ENCODE measurements at regions not wholly inside any gene's neighbourhood (a gene's known extent, or its start where the extent isn't known, plus 50 kb on each side); places are given as distances from the start of the nearest gene placed in this dataset.

DNA sequence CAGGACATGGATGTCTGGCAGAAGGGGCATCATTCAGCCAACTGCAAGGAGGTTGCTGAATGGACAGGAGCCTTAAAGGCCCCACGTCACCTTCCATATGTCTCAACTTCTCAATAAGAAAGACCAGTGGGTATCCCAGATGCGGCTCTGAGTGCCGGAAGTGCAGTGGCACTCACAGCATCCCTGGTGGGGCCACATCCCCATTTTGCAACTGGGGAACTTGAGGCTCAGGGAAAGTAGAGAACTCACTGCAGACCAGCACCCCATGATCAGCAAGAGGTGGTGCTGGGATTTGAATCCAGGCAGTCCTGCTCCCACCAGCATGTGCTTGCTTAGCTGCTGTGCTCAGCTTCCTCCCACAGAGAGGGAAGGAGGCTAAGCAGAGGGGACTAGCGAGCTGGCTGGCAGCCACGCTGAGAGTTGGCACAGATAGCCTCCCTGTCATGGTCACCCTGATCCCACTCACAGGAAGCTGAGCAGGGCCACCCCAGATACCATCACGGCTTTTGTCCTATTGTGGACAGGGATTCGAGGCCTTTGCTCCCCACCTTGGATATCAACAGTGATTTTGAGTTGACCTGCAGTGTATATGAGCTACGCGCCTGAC, 294.2 kb upstream of the FOXF1 start:
- TF ChIP-seq MEF2A (IDR thresholded peaks at IDR 0.05; ENCODE audit: insufficient read depth, low read depth, low read length), result no peak
- no peak for TF ChIP-seq POLR2A (IDR thresholded peaks at IDR 0.05; ENCODE audit: low read depth, low read length)
- TF ChIP-seq, protein P1, sequence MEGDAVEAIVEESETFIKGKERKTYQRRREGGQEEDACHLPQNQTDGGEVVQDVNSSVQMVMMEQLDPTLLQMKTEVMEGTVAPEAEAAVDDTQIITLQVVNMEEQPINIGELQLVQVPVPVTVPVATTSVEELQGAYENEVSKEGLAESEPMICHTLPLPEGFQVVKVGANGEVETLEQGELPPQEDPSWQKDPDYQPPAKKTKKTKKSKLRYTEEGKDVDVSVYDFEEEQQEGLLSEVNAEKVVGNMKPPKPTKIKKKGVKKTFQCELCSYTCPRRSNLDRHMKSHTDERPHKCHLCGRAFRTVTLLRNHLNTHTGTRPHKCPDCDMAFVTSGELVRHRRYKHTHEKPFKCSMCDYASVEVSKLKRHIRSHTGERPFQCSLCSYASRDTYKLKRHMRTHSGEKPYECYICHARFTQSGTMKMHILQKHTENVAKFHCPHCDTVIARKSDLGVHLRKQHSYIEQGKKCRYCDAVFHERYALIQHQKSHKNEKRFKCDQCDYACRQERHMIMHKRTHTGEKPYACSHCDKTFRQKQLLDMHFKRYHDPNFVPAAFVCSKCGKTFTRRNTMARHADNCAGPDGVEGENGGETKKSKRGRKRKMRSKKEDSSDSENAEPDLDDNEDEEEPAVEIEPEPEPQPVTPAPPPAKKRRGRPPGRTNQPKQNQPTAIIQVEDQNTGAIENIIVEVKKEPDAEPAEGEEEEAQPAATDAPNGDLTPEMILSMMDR (IDR thresholded peaks at IDR 0.05 in 2 of 3, conservative IDR thresholded peaks at IDR 0.05 in 1 of 3; ENCODE audit: control insufficient read depth in 2 of 3, extremely low read depth in 1 of 3, insufficient read depth in 1 of 3, low read depth in 3 of 3, low read length in 3 of 3), result no peak
- TF ChIP-seq POLR2AphosphoS5 (IDR thresholded peaks at IDR 0.05; ENCODE audit: low read length), result no peak
- TF ChIP-seq RFX5 (IDR thresholded peaks at IDR 0.05; ENCODE audit: low read depth, low read length), result no peak

All from GM12878 (cell line).